ENCODE measurements at regions not wholly inside any gene's neighbourhood (a gene's known extent, or its start where the extent isn't known, plus 50 kb on each side); places are given as distances from the start of the nearest gene placed in this dataset.

- H3K27me3 ChIP-seq (ENCODE audit: control insufficient read depth, insufficient read depth, low read length): peaks cover 19% of the 10 kb centered on the region
- H3K9ac ChIP-seq (ENCODE audit: low read length): no peak overlapping the region
- no peak overlapping the region for H3K4me3 ChIP-seq (ENCODE audit: low read depth, low read length)
- no peaks in the 10 kb centered on the region for H3K36me3 ChIP-seq (ENCODE audit: control insufficient read depth, insufficient read depth, low read length)
- H3K4me1 ChIP-seq (ENCODE audit: control insufficient read depth, insufficient read depth, low read length): no peaks in the 10 kb centered on the region
- H3K27ac ChIP-seq (ENCODE audit: low read depth, low read length): no peak overlapping the region
- peaks cover 33% of the 10 kb centered on the region for H3K9me3 ChIP-seq (ENCODE audit: control insufficient read depth, insufficient read depth, low read depth, low read length)
Measured at GRCh38 chr4:175215208-175215607, 297.1 kb downstream of the ADAM29 start.

- Histone ChIP-seq H3K27ac (ENCODE audit: low read depth, low read length) (no peak overlapping the region), H3K9me3 (ENCODE audit: control insufficient read depth, insufficient read depth, low read depth, low read length) (peaks cover 33% of the 10 kb centered on the region)
Measured at GRCh38 chr4:175215657-175216056, 297.5 kb downstream of the ADAM29 start.

GRCh38 chr4:175229154-175229553, 311.0 kb downstream of the ADAM29 start:
- H3K27ac ChIP-seq (ENCODE audit: low read depth, low read length): no peak overlapping the region
- H3K4me3 ChIP-seq (ENCODE audit: low read depth, low read length): no peak overlapping the region
- H3K9me3 ChIP-seq (ENCODE audit: control insufficient read depth, insufficient read depth, low read depth, low read length): no peaks in the 10 kb centered on the region
- no peak overlapping the region for H3K9ac ChIP-seq (ENCODE audit: low read length)
- H3K27me3 ChIP-seq (ENCODE audit: control insufficient read depth, insufficient read depth, low read length): no peaks in the 10 kb centered on the region
- H3K4me1 ChIP-seq (ENCODE audit: control insufficient read depth, insufficient read depth, low read length): no peaks in the 10 kb centered on the region
- H3K36me3 ChIP-seq (ENCODE audit: control insufficient read depth, insufficient read depth, low read length): no peaks in the 10 kb centered on the region

More at GRCh38 chr4:175215657-175216056, 297.5 kb downstream of the ADAM29 start:
- H3K27me3 ChIP-seq (ENCODE audit: control insufficient read depth, insufficient read depth, low read length): peaks cover 19% of the 10 kb centered on the region
- H3K4me3 ChIP-seq (ENCODE audit: low read depth, low read length): no peak overlapping the region
- H3K36me3 ChIP-seq (ENCODE audit: control insufficient read depth, insufficient read depth, low read length): no peaks in the 10 kb centered on the region
- H3K9ac ChIP-seq (ENCODE audit: low read length): no peak overlapping the region
- no peaks in the 10 kb centered on the region for H3K4me1 ChIP-seq (ENCODE audit: control insufficient read depth, insufficient read depth, low read length)

- H3K36me3 ChIP-seq (ENCODE audit: control insufficient read depth, insufficient read depth, low read length): no peaks in the 10 kb centered on the region
- H3K27ac ChIP-seq (ENCODE audit: low read depth, low read length): no peak overlapping the region
- no peak overlapping the region for H3K4me3 ChIP-seq (ENCODE audit: low read depth, low read length)
- no peaks in the 10 kb centered on the region for H3K4me1 ChIP-seq (ENCODE audit: control insufficient read depth, insufficient read depth, low read length)
- H3K27me3 ChIP-seq (ENCODE audit: control insufficient read depth, insufficient read depth, low read length): no peaks in the 10 kb centered on the region
- H3K9me3 ChIP-seq (ENCODE audit: control insufficient read depth, insufficient read depth, low read depth, low read length): no peaks in the 10 kb centered on the region
- H3K9ac ChIP-seq (ENCODE audit: low read length): no peak overlapping the region
Measured at GRCh38 chr4:175234162-175234561, 316.0 kb downstream of the ADAM29 start.

- no peak overlapping the region for H3K27ac ChIP-seq (ENCODE audit: low read depth, low read length)
- H3K36me3 ChIP-seq (ENCODE audit: control insufficient read depth, insufficient read depth, low read length): no peaks in the 10 kb centered on the region
- H3K9ac ChIP-seq (ENCODE audit: low read length): no peak overlapping the region
- no peak overlapping the region for H3K4me3 ChIP-seq (ENCODE audit: low read depth, low read length)
- no peaks in the 10 kb centered on the region for H3K9me3 ChIP-seq (ENCODE audit: control insufficient read depth, insufficient read depth, low read depth, low read length)
- H3K27me3 ChIP-seq (ENCODE audit: control insufficient read depth, insufficient read depth, low read length): no peaks in the 10 kb centered on the region
- no peaks in the 10 kb centered on the region for H3K4me1 ChIP-seq (ENCODE audit: control insufficient read depth, insufficient read depth, low read length)
Measured at GRCh38 chr4:175238827-175239517, 320.8 kb downstream of the ADAM29 start.

GRCh38 chr4:175246941-175247340, 328.8 kb downstream of the ADAM29 start:
- H3K9ac ChIP-seq (ENCODE audit: low read length): no peak overlapping the region
- H3K27me3 ChIP-seq (ENCODE audit: control insufficient read depth, insufficient read depth, low read length): no peaks in the 10 kb centered on the region
- no peaks in the 10 kb centered on the region for H3K4me1 ChIP-seq (ENCODE audit: control insufficient read depth, insufficient read depth, low read length)
- peaks cover 8% of the 10 kb centered on the region for H3K9me3 ChIP-seq (ENCODE audit: control insufficient read depth, insufficient read depth, low read depth, low read length)
- no peak overlapping the region for H3K4me3 ChIP-seq (ENCODE audit: low read depth, low read length)
- no peaks in the 10 kb centered on the region for H3K36me3 ChIP-seq (ENCODE audit: control insufficient read depth, insufficient read depth, low read length)
- no peak overlapping the region for H3K27ac ChIP-seq (ENCODE audit: low read depth, low read length)

GRCh38 chr4:175252642-175253041, 334.5 kb downstream of the ADAM29 start:
- Histone ChIP-seq H3K27me3 (ENCODE audit: control insufficient read depth, insufficient read depth, low read length) (no peaks in the 10 kb centered on the region), H3K4me3 (ENCODE audit: low read depth, low read length) (no peak overlapping the region), H3K9ac (ENCODE audit: low read length) (no peak overlapping the region), H3K27ac (ENCODE audit: low read depth, low read length) (no peak overlapping the region), H3K9me3 (ENCODE audit: control insufficient read depth, insufficient read depth, low read depth, low read length) (peaks cover 8% of the 10 kb centered on the region), H3K36me3 (ENCODE audit: control insufficient read depth, insufficient read depth, low read length) (no peaks in the 10 kb centered on the region), H3K4me1 (ENCODE audit: control insufficient read depth, insufficient read depth, low read length) (no peaks in the 10 kb centered on the region)

- Histone ChIP-seq H3K27ac (ENCODE audit: low read depth, low read length) (no peak overlapping the region), H3K36me3 (ENCODE audit: control insufficient read depth, insufficient read depth, low read length) (no peaks in the 10 kb centered on the region)
Measured at GRCh38 chr4:175253184-175253902, 335.2 kb downstream of the ADAM29 start.

GRCh38 chr4:175263537-175263936, 345.4 kb downstream of the ADAM29 start:
- no peaks in the 10 kb centered on the region for H3K27me3 ChIP-seq (ENCODE audit: control insufficient read depth, insufficient read depth, low read length)
- H3K9me3 ChIP-seq (ENCODE audit: control insufficient read depth, insufficient read depth, low read depth, low read length): no peaks in the 10 kb centered on the region

More at GRCh38 chr4:175253184-175253902, 335.2 kb downstream of the ADAM29 start:
- H3K4me1 ChIP-seq (ENCODE audit: control insufficient read depth, insufficient read depth, low read length): no peaks in the 10 kb centered on the region
- no peaks in the 10 kb centered on the region for H3K27me3 ChIP-seq (ENCODE audit: control insufficient read depth, insufficient read depth, low read length)
- peaks cover 8% of the 10 kb centered on the region for H3K9me3 ChIP-seq (ENCODE audit: control insufficient read depth, insufficient read depth, low read depth, low read length)
- no peak overlapping the region for H3K9ac ChIP-seq (ENCODE audit: low read length)
- H3K4me3 ChIP-seq (ENCODE audit: low read depth, low read length): no peak overlapping the region

GRCh38 chr4:175271010-175271630, 353.0 kb downstream of the ADAM29 start:
- Histone ChIP-seq H3K27me3 (ENCODE audit: control insufficient read depth, insufficient read depth, low read length) (no peaks in the 10 kb centered on the region), H3K4me1 (ENCODE audit: control insufficient read depth, insufficient read depth, low read length) (no peaks in the 10 kb centered on the region), H3K9me3 (ENCODE audit: control insufficient read depth, insufficient read depth, low read depth, low read length) (no peaks in the 10 kb centered on the region), H3K27ac (ENCODE audit: low read depth, low read length) (no peak overlapping the region), H3K4me3 (ENCODE audit: low read depth, low read length) (no peak overlapping the region), H3K36me3 (ENCODE audit: control insufficient read depth, insufficient read depth, low read length) (no peaks in the 10 kb centered on the region), H3K9ac (ENCODE audit: low read length) (no peak overlapping the region)

More at GRCh38 chr4:175263537-175263936, 345.4 kb downstream of the ADAM29 start:
- no peaks in the 10 kb centered on the region for H3K36me3 ChIP-seq (ENCODE audit: control insufficient read depth, insufficient read depth, low read length)
- no peak overlapping the region for H3K9ac ChIP-seq (ENCODE audit: low read length)
- H3K27ac ChIP-seq (ENCODE audit: low read depth, low read length): no peak overlapping the region
- H3K4me3 ChIP-seq (ENCODE audit: low read depth, low read length): no peak overlapping the region
- H3K4me1 ChIP-seq (ENCODE audit: control insufficient read depth, insufficient read depth, low read length): peaks cover 8% of the 10 kb centered on the region

Measured in HUES6 (cell line).